ENCODE measurements at regions not wholly inside any gene's neighbourhood (a gene's known extent, or its start where the extent isn't known, plus 50 kb on each side); places are given as distances from the start of the nearest gene placed in this dataset.

- TF ChIP-seq CTCF (IDR thresholded peaks at IDR 0.05; ENCODE audit: insufficient read depth, low read depth, low read length), result no peak
- no peak for TF ChIP-seq EZH2 (IDR thresholded peaks at IDR 0.05; ENCODE audit: insufficient read depth, low read length)
These were observed 153.3 kb upstream of the ZSWIM2 start for GRCh38 chr2:187002242-187002641.
